ENCODE measurements at regions not wholly inside any gene's neighbourhood (a gene's known extent, or its start where the extent isn't known, plus 50 kb on each side); places are given as distances from the start of the nearest gene placed in this dataset.

DNA sequence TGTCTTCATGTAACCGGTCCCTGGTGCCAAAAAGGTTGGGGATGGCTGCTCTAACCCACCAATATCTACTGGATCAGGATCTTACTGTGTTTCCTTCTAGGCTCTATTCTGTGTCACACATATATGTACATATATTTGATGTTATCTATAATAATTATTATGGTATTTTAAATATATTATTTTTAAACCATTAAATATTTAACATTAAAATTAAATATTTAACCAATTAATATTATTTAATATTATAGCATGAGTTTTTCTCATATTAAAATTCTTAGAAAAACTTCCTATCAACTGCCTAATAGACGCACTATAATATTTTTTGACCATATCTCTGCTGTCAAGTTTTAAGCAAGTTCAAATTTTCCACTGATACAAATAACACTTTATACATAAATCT lies 196.9 kb upstream of the PLET1 start:
- DNase-seq (ENCODE audit: low spot score) (no peak), FAIRE-seq (no peak)

- FAIRE-seq, result no peak
- DNase-seq (ENCODE audit: low spot score), result no peak
Measured at GRCh38 chr11:112459001-112459400, 198.3 kb upstream of the PLET1 start.

DNA sequence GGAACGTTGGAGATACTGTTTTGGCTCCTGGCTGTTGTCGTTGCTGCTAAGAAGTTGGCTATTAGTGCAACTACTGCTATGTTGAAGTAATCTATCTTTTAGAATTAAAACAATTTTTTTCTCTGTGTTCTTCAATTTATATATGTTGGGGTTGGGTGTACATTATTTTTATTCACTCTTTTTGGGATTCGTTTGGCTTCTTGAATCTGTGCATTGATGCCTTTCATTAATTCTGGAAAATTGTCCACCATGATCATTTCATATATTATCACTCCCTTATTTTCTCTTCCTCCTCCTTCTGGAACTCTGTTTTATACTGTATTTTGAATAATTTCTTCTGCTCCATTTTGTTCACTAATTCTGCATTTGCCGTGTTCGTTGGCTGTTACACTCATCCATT lies 199.5 kb upstream of the PLET1 start:
- DNase-seq (ENCODE audit: low spot score) (no peak), FAIRE-seq (no peak)

GRCh38 chr11:112464949-112465348 lies 204.3 kb upstream of the PLET1 start:
- no peak for DNase-seq (ENCODE audit: low spot score)
- no peak for FAIRE-seq

DNA sequence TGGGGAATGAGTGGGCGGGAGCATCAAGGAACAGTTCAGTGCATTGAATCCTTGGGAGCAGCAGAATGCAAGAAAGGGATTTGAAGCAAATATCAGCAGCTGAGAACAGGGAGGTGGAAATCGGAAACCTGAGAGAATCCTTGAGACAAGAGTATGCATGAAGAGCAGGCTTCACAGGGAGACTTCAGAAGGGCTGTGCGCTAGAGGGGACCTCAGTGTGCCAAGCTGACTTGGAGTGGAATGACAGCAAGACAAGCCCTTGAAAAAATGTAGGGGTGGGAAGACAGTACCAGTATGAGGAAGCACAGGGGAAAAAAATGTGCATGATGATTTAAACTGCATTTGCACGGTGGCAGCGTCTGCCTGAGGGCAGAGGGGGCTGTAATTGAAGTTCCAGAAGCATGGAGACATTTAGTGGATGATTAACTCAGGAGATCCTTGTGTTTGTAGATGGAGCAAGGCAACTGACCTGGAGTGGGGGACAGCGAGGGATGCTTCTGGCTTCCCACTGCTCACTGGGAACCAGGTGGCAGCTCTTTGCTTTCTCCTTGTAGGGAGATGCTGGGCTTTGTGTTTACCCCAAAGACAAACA lies 204.9 kb upstream of the PLET1 start:
- no peak for FAIRE-seq
- DNase-seq (ENCODE audit: low spot score), result no peak

GRCh38 chr11:112467721-112468120 lies 207.1 kb upstream of the PLET1 start:
- DNase-seq (ENCODE audit: low spot score) (no peak), FAIRE-seq (no peak)

GRCh38 chr11:112469376-112469775 lies 208.7 kb upstream of the PLET1 start:
- DNase-seq (ENCODE audit: low spot score) (no peak), FAIRE-seq (no peak)

- FAIRE-seq (no peak), DNase-seq (ENCODE audit: low spot score) (peak; percentile 35)
Measured at GRCh38 chr11:112470355-112470754, 209.7 kb upstream of the PLET1 start.

- DNase-seq (ENCODE audit: low spot score) (no peak), FAIRE-seq (no peak)
Measured at GRCh38 chr11:112471731-112472130, 211.1 kb upstream of the PLET1 start.

DNA sequence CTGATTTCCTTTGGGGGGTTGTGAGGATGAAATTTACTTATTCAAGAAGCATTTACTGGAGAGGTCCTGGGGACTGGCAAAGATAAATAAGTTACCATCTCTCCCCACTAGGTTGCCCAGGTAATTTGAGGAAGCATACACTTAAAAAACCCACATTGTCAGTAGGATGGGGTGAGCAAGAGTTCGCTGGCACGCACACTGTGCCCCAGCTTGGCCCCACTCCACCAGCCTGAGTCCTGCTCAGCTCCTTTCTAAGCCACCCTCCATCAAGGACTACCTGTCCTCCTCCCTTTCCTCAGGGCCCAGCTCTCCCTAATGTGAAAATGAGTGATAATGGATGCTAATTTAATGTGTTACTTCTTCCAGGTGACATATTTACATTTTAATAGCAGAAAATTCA lies 216.5 kb upstream of the PLET1 start:
- FAIRE-seq (no peak), DNase-seq (ENCODE audit: low spot score) (no peak)

DNA sequence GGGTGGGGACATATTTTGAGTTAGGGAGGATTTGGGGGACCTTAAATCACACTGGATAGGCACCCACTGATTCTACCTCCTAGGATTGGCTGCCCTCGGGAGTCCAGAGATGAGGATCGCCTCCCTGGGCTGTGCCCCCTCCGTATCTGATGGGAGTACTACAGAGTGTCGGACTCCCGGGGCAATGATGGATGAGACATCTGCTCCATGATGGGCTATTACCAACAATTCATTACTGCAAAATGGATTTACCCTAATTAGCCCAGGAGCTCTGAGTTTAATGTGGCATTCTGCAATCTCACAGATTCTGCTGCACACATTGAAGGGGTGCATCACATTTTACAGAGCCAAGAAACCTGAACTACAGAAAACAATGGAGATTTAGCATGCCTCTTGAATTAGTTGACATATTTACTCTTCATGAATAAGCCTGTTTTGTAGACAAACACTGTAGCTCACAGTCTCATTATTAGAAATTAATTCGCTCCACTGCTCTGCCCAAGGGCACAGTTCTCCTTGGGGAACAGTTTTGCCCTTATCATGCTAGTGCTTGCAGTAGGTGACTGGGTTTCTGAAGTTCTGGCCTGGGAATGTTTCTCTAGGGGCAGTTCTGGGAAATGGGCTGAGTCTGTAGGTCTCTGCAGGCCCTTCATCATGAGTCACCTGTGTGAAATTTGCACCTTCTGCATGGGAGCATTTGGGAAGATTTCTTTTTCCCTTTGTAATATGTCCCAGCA lies 217.1 kb upstream of the PLET1 start:
- FAIRE-seq (no peak), DNase-seq (ENCODE audit: low spot score) (no peak)

GRCh38 chr11:112478806-112479205 lies 218.1 kb upstream of the PLET1 start:
- DNase-seq (ENCODE audit: low spot score), result no peak
- FAIRE-seq, result no peak

GRCh38 chr11:112481431-112481830 lies 220.8 kb upstream of the PLET1 start:
- DNase-seq (ENCODE audit: low spot score) (no peak), FAIRE-seq (no peak)

DNA sequence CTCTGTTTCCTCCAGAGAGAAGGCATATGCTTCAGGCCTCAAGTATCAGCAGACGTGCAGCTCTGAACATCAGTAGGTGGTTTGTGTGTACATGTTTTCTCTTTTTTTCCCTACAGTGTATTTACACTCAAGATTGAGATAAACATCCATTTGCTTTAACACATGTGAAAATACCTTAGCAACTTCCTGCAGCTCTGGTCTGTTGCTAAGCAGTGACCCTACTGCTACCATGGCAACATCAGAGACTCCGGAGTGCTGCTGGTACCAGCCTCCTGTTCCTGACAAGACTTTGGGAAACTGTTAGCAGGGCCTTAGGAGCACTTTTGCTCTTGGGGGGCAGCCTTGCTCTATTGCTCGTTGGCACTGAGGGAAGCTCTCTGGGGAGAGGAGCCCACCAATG lies 221.2 kb upstream of the PLET1 start:
- no peak for DNase-seq (ENCODE audit: low spot score)
- FAIRE-seq, result peak; percentile 13

GRCh38 chr11:112485280-112485679 lies 224.6 kb upstream of the PLET1 start:
- DNase-seq (ENCODE audit: low spot score) (no peak), FAIRE-seq (no peak)

DNA sequence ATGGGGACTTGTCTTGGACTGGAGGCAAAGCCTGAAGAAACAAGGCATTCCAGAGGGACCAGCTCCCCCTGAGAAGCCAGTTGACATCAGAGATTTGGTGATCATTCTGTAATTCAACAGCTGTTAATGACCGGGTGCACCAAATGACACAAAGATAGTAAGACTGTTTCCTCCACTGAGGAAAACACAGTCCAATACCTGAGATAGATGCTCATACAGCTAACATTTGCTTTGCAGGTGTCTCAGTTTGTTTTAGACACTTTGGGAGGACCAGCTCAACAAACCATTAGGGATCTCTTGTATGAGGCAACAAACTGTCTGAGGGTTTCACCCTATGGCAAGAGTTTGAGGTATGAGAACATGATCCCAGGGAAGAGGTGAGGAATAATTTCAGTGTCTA lies 237.2 kb upstream of the PLET1 start:
- no peak for FAIRE-seq

GRCh38 chr11:112498701-112499100 lies 238.0 kb upstream of the PLET1 start:
- FAIRE-seq (peak; percentile 55), DNase-seq (ENCODE audit: low spot score) (no peak)

More for the DNA sequence above, 237.2 kb upstream of the PLET1 start:
- DNase-seq (ENCODE audit: low spot score), result no peak

- no peak for FAIRE-seq
- no peak for DNase-seq (ENCODE audit: low spot score)
Measured at GRCh38 chr11:112499153-112499880, 238.7 kb upstream of the PLET1 start.

- no peak for FAIRE-seq
- no peak for DNase-seq (ENCODE audit: low spot score)
Measured at GRCh38 chr11:112499881-112500204, 239.2 kb upstream of the PLET1 start.

DNA sequence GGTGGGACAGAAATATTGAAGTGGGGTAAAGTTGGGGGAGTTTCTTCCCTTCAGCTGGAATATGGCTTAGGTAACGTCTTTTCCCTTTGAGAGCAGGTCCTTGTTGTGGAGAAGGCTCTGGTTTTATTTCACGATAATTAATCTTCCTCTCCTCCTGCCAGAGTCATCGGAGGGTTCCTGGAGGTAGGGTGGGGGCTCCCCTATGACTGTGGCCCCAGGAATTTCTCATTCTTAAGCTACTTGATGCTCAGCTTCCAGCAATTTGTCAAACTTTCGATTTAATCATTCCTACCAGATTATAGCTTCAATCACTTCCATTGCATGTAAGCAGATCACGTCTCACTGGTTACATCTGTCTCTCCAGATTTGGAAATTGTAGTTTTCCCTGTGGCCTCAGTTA lies 242.8 kb upstream of the PLET1 start:
- DNase-seq (ENCODE audit: low spot score) (no peak), FAIRE-seq (no peak)

DNA sequence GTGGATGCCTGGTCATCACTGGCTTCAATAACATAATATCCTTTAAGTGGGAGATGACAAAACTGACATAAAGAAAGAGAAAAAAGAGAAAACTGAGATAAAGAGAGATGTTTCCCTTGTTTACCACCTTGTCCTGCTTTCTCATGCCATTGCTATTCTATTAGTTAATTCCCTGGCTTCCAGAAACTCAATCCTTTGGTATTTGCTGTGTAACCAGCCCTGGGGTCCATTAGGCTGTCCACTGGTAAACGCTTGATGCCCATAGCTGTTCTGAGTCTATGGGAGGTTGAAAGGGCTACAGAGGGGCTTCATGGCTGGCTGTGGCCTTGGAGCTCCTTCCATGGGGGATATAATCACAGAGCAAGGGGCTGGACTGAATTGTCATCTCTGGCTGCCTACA lies 243.4 kb upstream of the PLET1 start:
- no peak for FAIRE-seq

GRCh38 chr11:112506852-112507251 lies 246.2 kb upstream of the PLET1 start:
- FAIRE-seq, result no peak

More for the DNA sequence above, 243.4 kb upstream of the PLET1 start:
- no peak for DNase-seq (ENCODE audit: low spot score)

DNA sequence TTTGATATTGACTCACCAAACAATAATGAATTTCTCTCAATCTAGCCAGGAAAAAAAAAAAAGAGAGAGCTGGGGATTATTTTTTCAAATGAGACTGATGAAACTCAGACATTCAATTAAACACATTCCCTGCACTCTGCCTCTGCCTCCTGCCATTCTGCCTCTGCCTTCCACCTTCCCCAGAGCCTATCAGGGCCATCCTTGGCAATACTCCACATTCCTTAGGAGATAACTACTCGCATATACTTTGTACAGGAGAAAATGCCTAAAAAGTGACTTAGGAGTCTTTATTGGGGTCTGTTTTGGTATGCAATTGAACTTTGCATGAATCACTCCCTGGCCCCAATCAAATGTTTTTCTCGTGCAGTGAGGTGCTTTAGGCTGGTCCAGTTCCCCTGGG lies 246.6 kb upstream of the PLET1 start:
- no peak for DNase-seq (ENCODE audit: low spot score)
- FAIRE-seq, result no peak

More at GRCh38 chr11:112506852-112507251, 246.2 kb upstream of the PLET1 start:
- DNase-seq (ENCODE audit: low spot score), result no peak
